ENCODE measurements at regions not wholly inside any gene's neighbourhood (a gene's known extent, or its start where the extent isn't known, plus 50 kb on each side); places are given as distances from the start of the nearest gene placed in this dataset.

DNA sequence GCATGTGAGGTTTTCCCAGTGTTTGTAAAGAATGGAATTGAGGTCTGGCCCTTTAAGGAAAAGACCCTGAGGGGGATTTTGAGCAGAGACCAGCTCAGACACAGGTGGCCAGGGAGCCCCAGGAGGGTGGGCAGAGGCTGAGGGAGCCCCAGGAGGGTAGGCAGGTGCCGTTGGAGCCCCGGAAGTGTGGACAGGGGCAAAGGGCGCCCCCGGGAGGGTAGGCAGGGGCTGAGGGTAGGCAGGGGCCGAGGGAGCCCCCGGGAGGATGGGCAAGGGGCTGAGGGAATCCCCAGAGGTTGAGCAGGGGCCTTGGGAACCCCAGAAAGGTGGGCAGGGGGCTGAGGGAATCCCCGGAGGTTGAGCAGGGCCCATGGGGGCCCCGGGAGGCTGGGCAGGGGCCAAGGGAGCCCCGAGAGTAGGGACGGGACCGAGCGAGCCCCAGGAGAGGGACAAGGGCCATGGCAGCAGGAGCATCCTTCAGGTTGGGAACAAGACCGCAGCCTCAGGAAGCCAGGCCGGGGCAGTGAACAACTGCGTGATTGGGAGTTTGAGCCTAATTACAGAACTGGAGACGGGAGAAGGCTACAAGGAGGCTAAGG lies 292.0 kb downstream of the BRD1 start:
- H3K4me3 ChIP-seq, result no peak overlapping the region
- WGBS, 2 donors, result 75 to 89% methylated on average over 16 of the region's 16 CpGs
- no peak overlapping the region for H3K27ac ChIP-seq
- TF ChIP-seq POLR2A (IDR thresholded peaks at IDR 0.05), result no peak
- TF ChIP-seq EP300 (IDR thresholded peaks at IDR 0.05), result no peak
- TF ChIP-seq POLR2AphosphoS5 (IDR thresholded peaks at IDR 0.05), result no peak
- no peak for TF ChIP-seq CTCF (IDR thresholded peaks at IDR 0.05)
- intact Hi-C loops (cut with DNase I), result no loop called here
- peak; percentile 50 for DNase-seq
- no peaks in the 10 kb centered on the region for H3K9me3 ChIP-seq
- H3K4me1 ChIP-seq, result no peaks in the 10 kb centered on the region
- H3K36me3 ChIP-seq, result no peaks in the 10 kb centered on the region
- peaks cover 0 to 13% (median 0%) of the 10 kb centered on the region in 3 donors for H3K27me3 ChIP-seq

GRCh38 chr22:49535126-49535525 lies 292.5 kb downstream of the BRD1 start:
- Histone ChIP-seq H3K9me3 (no peaks in the 10 kb centered on the region), H3K4me3 (no peak overlapping the region), H3K36me3 (no peaks in the 10 kb centered on the region), H3K27ac (no peak overlapping the region), H3K27me3 (peaks cover 0 to 13% (median 0%) of the 10 kb centered on the region in 3 donors), H3K4me1 (no peaks in the 10 kb centered on the region)
- intact Hi-C loops (cut with DNase I), result no loop called here
- WGBS, 2 donors, result 80 to 94% methylated on average over 9 of the region's 9 CpGs
- no peak for TF ChIP-seq POLR2AphosphoS5 (IDR thresholded peaks at IDR 0.05)
- DNase-seq, result peak; percentile 24

GRCh38 chr22:49534386-49534785 lies 293.3 kb downstream of the BRD1 start:
- WGBS, 2 donors, result 45 to 77% methylated on average over 16 of the region's 16 CpGs
- intact Hi-C loops (cut with DNase I), result no loop called here

GRCh38 chr22:49533886-49534285 lies 293.8 kb downstream of the BRD1 start:
- peak; percentile 25 for DNase-seq
- TF ChIP-seq POLR2AphosphoS5 (IDR thresholded peaks at IDR 0.05), result no peak
- TF ChIP-seq EP300 (IDR thresholded peaks at IDR 0.05), result no peak
- TF ChIP-seq POLR2A (IDR thresholded peaks at IDR 0.05), result no peak
- no peak for TF ChIP-seq CTCF (IDR thresholded peaks at IDR 0.05)
- intact Hi-C loops (cut with DNase I), result no loop called here
- Histone ChIP-seq H3K9me3 (no peaks in the 10 kb centered on the region), H3K4me3 (no peak overlapping the region), H3K27ac (no peak overlapping the region), H3K36me3 (no peaks in the 10 kb centered on the region), H3K27me3 (peaks cover 0 to 13% (median 0%) of the 10 kb centered on the region in 3 donors), H3K4me1 (no peaks in the 10 kb centered on the region)
- WGBS, 2 donors, result 83 to 93% methylated on average over 19 of the region's 19 CpGs

More at GRCh38 chr22:49534386-49534785, 293.3 kb downstream of the BRD1 start:
- peaks cover 0 to 13% (median 0%) of the 10 kb centered on the region in 3 donors for H3K27me3 ChIP-seq
- no peaks in the 10 kb centered on the region for H3K36me3 ChIP-seq
- DNase-seq, result no peak
- no peaks in the 10 kb centered on the region for H3K4me1 ChIP-seq
- no peak for TF ChIP-seq POLR2A (IDR thresholded peaks at IDR 0.05)
- TF ChIP-seq CTCF (IDR thresholded peaks at IDR 0.05), result no peak
- TF ChIP-seq POLR2AphosphoS5 (IDR thresholded peaks at IDR 0.05), result no peak
- no peak for TF ChIP-seq EP300 (IDR thresholded peaks at IDR 0.05)
- H3K4me3 ChIP-seq, result no peak overlapping the region
- H3K27ac ChIP-seq, result no peak overlapping the region
- no peaks in the 10 kb centered on the region for H3K9me3 ChIP-seq

DNA sequence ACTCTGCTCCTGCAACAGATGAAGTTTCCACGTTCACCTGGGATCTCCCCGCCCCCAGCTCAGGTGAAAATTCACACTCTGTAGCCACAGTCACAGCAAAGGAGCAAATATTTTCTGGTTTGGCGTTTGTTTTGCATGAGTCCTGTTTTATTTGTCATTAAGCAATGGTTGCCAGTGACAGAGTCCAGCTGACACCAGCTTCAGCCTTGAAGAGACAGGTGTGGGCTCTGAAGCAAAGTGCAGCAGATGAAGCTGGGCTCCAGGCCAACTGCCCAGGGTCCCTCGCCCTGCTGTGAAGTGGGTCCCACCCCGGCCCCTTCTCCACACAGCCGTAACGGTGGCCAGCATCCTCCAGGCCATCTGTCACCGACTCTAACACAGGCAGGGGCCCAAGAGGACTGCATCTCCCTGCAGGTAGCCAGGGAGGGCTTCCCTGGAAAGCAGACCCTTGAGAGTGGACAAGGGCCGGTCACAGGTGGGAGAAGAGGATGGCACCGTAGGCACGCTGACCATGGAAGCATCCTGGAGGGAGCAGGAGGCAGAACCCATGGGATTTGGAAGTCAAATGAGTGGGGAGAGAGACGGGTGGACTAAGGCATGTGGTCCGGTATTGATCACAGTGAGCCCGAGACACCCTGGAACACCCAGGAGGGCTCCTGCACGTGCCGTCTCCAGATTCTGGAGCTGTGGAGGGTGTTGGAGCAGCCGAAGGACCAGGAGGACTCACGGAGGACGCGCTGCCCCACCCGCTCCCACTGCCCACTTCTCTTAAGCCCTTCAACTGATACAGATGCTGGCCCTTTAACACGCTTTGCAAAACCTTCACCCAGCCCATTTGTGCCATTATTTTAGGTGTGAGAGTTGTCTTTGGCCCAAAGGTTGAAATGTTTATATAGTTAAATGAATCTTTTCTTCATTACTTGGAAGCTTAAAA lies 294.5 kb downstream of the BRD1 start:
- Histone ChIP-seq H3K27me3 (peaks cover 0 to 13% (median 0%) of the 10 kb centered on the region in 3 donors), H3K36me3 (no peaks in the 10 kb centered on the region), H3K9me3 (no peaks in the 10 kb centered on the region), H3K4me1 (no peaks in the 10 kb centered on the region), H3K27ac (no peak overlapping the region), H3K4me3 (no peak overlapping the region)
- intact Hi-C loops (cut with DNase I), result no loop called here
- TF ChIP-seq POLR2AphosphoS5 (IDR thresholded peaks at IDR 0.05) (no peak), POLR2A (IDR thresholded peaks at IDR 0.05) (no peak), EP300 (IDR thresholded peaks at IDR 0.05) (no peak)
- DNase-seq, result peak; percentile 44
- WGBS, 2 donors, result 70 to 84% methylated on average over 22 of the region's 22 CpGs
